Islet of Langerhans (tissue), 1 donor: ENCODE measurements at regions not wholly inside any gene's neighbourhood (a gene's known extent, or its start where the extent isn't known, plus 50 kb on each side); places are given as distances from the start of the nearest gene placed in this dataset.
"Not testable (repeated sequence)": the region's sequence is repeated elsewhere in the genome, so short reads cannot be mapped to it uniquely, and the experiment has no call there.

Experiments
- FAIRE-seq: peaks from one replicate; lab custom pipeline; 2011; peaks lifted over from hg19 to GRCh38; lab: Jason Lieb, UNC

DNA sequence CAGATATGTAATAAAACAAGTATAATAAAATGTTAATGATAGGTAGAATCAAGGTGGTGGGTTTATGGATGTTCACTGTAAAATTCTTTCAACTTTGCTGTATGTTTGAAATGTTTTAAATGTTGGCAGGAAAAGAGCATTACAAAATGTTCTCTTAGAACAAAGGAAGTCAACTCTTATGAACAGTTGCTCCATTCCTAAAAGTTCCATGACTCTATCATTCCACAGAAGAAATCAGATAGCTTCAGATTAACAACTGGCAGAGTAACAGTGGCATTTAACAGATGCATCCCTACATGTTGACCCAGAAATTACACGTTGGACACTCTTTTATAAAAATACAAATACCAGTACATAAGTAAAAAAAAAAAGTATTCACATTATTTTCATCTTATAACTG, 2023.7 kb downstream of the ARAP2 start:
- FAIRE-seq, result no peak

DNA sequence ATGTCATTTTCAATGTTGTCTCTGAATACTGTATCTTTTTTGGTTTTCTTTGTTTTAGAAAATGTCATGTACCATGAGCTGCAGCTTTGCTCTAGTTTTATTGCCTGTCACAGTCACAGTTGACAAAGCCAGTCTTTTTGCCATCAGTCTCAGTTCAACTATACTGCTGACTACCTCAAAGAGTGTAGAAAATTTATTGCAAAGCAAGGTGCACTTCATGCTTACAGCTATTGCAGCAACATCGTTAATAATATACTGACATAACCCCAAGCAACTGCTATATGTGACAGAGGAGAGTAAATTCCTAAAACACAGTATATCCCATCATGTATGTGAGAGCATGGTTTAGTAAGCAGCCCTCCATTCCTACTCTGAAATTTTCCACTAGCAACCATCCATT, 2022.3 kb downstream of the ARAP2 start:
- no peak for FAIRE-seq

DNA sequence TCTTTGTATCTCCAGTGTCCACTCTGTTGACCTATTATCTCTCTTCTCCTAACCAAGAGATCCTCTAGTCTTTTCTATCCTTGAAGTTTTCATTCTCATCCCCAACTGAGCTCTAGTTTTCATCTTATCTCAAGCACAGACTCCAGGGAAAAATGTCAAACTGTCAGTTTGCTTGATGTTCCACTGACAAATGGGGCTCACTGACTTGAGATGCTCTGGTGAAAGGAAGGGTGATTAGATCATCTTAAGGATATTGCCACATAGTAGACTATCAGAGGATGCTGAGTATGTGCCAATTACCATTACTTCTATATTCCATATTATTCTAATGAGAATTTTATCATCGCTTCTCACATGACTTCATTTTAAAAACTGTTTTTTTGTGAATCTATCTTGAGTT, 2008.2 kb downstream of the ARAP2 start:
- FAIRE-seq, result no peak

DNA sequence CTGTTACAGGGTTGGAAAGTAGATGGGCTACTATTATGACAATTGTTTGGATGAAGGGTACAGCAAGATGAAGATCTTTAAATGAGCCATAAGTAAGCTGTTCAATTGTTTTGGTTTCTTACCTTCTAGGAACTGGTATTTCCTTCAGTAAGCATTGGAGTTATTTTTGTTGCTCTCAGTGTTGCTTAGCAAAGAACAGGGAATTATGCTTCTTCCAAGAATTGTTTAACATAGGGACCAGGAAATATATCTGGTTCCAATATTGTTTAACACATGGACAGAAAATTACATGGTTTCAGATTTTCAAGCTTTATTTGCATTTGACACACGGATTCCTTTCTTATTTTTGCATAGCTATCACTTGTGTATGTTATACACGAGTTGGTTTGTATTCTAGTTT, 1999.0 kb downstream of the ARAP2 start:
- FAIRE-seq, result no peak

DNA sequence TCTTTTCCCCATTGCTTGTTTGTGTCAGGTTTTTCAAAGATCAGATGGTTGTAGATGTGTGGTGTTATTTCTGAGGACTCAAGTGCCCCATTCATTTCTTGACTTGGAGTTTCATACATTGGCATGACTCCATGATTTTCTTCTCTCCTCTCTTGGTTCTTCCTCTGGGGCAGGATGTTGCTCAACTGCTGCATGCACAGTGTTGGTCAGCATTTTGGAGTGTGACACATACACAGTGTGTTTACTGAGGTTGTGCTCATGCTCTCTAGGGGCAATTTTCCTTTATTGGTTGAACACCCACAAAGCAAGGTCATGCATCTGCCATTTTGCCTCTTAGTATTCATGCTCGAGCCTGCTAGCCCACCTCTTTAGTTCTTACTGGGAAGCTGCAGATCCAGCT, 1993.8 kb downstream of the ARAP2 start:
- no peak for FAIRE-seq

DNA sequence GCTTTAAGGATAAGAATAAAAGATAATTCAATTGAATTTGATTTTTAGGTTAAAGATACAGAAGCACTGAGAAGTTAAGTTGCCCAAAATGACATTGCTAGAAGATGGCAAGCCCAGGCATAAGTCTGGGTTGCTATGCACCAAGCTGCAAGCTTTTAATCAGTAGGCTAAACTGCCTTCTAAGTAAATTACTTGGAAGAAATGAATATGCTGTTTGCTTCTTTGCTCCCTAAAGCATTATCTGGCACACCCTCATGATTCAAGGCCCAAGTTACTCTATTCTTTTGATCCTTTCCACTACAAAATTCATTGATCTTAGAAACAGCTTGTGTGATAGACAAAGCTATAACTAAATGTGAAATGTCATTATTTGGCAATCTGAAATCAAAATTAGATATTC, 1991.1 kb downstream of the ARAP2 start:
- no peak for FAIRE-seq

DNA sequence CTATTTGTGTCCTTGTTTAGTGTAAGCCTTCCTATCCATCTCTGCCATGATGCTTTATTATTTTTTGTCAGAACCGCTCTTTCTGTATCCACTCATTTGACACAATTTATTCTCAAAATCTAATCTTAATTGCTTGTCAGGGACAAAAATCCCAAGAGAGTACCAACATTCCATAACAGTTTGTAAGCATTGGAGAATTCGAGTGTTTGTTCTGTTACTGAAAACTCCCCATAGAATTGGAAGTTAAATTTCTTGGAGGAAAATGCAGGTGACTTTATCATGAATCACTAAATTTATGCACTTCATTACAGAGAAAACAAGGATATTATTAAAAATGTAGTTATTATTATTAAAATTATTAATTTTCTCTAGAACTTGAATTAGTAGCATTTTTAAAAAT, 1986.1 kb downstream of the ARAP2 start:
- FAIRE-seq, result no peak

DNA sequence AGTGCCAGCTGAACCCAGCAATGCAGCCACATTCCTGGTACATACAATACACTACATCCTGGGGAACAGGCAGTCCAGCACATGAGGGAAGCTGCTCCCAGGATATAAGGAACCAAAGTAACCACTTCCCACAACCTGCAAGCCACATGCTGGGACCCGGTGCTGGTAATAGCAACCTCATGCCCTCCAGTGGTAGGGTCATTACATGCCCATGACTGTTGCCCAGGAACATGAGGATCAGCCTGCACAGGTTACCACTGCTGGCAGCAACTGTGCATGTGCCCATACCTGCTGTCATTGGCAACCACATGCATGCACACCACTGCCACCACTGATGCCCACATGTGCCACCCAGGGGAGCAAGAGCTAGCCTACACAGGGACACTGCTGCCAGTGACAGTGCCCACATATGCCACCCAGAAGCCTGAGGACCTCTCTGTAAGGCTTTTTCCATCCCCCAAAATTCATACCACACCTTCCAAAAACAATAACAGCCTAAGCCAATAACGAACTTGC, 1982.5 kb downstream of the ARAP2 start:
- no peak for FAIRE-seq

DNA sequence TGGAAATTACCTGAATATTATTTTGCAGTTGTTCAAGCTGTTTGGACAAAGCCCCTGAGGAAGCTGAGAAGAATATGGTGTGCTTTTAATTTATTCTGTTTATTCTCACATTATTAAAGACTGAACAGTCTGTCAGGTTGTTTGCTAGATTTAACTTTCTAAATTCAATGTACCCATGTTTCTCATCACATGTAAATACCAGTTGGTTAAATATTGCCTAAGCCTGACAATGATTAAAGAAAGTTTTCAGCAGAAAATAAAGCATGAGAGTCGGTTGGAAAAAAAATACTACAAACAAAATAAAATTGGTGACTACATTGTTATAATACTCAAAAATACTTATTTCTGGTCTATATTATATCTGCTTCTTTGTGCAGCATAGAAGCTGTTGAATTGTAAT, 1974.7 kb downstream of the ARAP2 start:
- FAIRE-seq, result no peak

DNA sequence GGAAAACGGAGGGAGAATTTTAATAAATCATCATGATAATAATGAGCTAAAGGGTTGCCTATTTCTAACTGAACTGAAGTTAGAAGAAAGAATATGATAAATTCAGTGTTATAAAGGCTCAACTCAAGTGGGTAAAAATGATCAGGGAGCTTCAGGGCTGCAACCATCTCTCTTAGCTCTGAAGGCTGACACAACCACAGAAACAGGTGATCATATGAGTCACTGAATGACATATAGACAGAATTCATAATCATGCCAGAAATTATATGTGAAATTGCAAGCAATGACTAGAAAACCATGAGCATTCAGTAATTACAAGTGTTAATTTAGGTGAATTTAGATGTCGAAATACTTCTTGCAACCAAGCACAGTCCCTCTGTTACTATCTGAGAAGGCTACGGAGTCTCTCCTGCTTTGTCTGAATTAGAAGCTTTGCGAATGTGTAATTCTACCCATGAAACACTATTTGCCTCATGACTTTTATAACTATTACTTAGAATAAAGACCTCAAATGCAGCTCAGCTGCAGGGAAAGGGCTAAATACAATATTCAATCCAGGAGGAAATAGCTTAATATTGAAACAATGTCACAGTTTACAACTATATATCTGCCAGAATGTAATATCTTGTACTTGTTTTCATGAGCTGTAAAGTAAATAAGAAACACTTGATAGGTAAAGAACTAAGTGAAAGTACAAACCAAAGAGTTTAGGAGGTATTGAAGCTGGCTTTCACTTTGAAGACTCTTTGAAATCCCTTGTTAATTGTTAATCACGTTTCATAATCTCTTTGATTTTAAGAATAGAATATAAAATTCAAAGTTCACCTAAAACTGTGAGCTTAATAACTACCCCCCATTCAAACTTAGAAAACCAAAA, 1972.6 kb downstream of the ARAP2 start:
- FAIRE-seq, result no peak

DNA sequence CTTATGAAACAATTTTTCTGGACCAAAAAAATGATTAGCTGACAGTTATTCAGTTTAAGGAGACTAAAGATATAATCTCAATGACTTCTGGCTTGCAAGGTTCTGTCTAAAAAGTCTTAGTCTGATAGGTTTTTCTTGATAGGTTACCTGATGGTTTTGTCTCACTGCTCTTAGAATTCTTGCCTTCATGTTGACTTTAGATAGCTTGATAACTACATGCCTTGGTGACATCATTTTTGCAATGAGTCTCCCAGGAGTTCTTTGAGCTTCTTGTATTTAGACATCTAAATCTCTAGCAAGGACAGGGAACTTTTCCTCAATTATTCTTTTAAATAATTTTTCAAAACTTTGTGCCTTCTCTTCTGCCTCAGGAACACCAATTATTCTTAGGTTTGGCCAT, 1965.3 kb downstream of the ARAP2 start:
- FAIRE-seq, result no peak

DNA sequence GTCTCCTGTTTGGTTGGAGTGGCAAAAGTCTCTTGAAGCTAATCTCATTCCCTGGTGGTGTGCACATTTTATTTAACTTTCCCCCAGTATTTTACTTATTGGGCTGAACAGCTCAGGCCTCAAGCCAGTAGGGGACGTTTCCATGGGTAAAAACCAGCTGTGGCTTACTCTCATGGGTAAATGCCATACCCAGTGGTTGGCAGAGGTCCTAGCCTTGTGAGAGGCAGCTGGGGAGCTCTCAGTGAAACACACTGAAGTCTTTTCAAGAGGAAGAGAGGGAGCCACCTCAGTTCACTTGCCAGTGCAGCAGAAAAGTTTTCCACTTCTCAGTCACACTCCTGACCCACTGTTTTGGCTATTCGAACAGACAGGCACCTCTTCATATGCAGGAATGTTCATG, 1964.2 kb downstream of the ARAP2 start:
- FAIRE-seq, result no peak

DNA sequence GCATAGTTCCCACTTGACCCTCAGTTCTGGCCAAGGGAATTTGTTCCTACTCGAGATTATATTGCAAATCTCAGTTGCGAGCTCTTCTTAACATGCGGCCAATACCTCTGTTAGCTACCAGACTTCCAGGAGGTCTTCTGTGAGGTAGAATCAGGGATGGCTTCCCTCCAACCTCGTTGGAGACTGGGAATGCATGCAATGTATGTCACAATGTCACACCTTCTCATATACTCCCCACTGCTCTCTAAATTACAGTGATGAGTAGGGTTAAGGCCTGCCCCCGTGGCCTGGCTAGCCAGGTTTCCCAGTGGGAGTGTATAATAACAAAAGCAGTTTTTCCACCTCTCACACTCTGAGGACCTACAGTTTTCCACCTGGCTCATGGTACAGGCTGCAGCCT, 1962.5 kb downstream of the ARAP2 start:
- no peak for FAIRE-seq

DNA sequence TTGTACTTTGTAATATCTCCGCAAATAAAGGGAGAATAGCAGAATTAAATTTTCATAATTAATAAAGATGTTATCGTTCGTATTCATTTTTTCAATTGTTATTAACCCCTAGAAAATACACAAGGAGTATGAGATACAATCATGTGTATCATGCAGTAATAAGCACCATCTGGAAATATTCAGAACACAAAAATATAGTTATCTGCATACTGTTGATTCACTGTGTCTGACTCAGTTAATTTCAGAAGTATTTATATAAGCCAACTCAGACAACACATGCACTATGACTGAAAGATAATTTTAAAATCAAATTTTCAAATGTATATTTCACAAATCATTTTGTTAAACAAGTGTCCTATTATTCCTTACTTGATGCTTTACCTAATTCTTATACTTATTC, 1954.8 kb downstream of the ARAP2 start:
- no peak for FAIRE-seq

DNA sequence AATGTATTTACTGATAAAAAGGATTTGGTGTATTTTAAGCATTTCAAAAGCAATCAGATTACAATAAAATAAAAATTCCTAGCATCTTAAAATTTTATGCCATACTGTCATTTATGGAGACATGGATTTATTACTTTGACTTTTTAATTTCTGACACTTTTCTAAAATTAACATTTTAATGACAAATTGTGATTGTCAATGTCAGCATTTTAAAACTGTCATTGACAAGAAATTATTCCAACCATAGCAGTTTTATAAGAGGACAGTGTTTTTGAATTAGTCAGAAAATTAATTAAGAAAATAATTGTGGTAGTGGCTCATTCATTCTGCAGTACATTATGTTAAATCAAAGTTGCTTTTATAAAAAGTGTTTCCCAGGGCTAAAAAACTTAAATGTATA, 1954.4 kb downstream of the ARAP2 start:
- no peak for FAIRE-seq

DNA sequence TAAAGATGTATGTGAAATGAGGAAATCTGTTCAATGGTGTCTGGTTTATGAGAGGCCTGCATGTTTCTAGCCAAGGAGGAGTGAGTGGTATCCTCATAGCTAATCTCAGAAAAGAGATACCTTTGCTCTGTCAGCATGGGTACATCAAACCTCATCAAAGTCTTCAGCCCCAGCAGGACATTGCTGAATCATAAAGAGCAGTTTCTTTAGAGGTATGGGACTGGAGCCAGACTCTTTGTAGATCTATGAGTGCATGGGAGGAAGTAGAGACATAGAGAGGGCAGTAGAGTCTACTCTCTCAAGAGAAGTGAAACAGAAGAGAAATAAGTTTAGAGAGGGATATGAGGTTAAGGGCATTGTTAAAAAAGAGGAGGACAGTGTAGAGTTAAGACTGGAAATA, 1950.9 kb downstream of the ARAP2 start:
- no peak for FAIRE-seq

DNA sequence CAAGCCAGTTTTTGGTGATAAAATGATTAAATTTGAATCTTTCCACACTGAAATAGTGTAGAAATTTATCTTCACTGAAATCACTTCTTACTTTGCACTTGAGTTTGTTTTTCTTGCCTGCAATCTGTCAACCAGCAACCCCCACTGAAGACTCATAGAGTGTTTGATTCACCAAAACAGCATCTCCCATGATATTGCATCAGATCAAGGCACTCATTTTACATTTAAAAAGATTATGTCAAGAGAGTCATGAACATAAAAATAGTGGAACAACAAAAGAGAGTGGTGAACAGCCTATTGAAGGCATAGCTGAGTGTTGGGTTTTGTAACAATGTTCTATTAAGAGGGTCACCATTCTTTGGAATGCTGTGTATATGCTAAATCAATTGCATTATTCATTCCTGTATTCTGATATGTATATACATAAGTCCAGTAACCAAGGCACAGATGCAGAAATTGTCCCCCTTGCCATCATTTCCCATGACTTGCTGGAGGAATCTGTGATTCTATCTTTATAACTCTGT, 1934.9 kb downstream of the ARAP2 start:
- no peak for FAIRE-seq

DNA sequence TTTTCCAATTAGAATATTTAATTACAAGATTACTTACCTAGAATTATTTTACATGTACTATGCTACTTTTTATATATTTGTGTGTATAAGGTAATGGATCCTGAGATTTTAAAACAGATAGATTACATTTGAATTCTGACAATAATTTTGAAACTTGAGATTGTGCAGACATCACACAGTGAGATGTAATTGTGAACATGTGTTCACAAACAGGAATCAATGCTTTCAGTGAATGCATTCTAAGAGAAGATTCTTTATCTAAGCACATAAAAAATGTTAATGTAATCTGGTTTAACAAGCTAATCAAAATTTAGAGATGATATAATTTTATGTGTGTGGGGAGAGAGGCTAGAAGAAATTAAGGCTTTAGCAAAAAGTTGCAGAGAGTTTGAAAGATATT, 1925.5 kb downstream of the ARAP2 start:
- no peak for FAIRE-seq

DNA sequence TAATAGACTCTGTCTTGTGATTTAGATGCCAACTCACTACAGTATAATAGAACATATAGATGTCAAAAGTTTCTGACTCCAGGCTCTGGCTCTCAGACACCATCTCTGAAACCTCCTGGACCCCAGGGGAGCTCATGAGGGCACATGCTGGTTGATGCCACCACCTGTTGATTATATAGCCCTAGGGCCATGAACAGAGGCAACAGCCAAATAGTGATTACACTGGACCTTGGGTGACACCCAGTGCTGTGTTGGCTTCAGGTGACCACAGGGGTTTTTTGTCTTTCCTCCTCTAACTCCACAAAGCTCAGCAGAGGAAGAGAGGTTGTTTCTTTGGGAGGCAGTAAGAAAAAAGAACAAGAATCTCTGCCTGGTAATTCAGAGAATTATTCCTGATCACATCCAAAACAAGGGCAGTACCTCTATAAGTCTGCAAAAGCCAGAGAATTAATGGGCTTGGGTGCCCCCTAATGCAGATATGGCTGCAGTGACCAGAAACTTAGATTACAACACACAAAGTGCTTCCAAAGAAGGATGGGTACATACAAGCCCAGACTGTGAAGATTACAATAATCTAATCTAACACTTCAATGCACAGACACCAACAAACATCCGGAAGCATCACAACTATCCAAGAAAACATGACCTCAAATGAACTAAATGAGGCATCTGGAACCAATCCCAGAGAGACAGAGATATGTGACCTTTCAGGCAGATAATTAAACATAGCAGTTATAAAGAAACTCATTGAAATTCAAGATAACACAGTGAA, 1920.6 kb downstream of the ARAP2 start:
- FAIRE-seq, result no peak

DNA sequence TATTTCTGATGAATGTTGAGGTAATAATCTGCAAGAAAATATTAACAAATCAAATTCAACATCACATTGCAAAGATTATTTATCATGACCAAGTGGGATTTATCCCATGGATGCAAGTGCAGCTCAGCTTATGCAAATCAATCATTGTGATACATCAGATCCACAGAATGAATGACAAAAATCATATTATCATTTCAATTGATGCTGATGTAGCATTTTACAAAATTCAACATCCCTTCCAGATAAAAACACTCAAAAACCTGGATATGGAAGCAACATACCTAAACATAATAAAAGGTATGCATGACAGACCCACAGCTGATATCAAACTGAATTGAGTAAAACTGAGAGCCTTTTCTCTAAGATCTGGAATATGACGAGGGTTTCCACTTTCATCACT, 1915.4 kb downstream of the ARAP2 start:
- FAIRE-seq, result no peak

DNA sequence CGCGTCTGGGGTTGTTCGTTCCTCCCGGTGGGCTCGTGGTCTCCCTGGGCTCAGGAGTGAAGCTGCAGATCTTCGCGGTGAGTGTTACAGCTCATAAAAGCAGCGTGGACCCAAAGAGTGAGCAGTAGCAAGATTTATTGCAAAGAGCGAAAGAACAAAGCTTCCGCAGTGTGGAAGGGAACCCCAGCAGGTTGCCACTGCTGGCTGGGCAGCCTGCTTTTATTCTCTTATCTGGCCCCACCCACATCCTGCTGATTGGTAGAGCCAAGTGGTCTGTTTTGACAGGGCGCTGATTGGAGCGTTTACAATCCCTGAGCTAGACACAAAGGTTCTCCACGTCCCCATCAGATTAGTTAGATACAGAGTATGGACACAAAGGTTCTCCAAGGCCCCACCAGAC, 1909.2 kb downstream of the ARAP2 start:
- not testable (repeated sequence) for FAIRE-seq

DNA sequence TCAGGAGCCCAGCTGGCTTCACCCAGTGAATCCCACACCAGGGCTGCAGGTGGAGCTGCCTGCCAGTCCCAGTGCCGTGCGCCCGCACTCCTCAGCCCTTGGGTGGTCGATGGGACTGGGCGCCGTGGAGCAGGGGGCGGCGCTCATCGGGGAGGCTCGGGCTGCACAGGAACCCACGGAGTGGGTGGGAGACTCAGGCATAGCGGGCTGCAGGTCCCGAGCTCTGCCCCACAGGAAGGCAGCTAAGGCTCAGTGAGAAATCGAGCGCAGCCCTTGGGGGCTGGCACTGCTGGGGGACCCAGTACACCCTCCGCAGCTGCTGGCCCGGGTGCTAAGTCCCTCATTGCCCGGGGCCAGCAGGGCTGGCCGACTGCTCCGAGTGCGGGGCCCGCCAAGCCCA, 1908.8 kb downstream of the ARAP2 start:
- not testable (repeated sequence) for FAIRE-seq

DNA sequence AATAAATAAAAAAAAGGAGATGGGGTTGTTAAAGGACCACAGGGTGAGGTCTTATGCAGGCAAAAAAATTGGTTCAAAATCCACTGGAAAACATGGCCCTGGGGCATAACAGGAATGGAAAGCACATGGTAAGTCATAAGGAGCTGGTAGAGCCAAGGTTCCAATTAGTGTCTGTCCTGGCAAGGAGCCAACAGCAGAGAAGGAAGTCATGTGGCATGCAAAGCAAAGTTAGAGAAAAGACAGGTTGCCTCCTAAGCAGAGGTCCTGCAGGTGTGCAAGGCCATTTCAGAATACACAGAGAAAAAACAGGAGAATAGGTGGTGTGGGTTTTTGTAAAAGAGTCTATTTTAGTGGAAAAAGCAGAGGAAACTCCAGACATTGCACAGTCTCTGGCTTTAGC, 1881.7 kb downstream of the ARAP2 start:
- no peak for FAIRE-seq
